ENCODE measurements at regions not wholly inside any gene's neighbourhood (a gene's known extent, or its start where the extent isn't known, plus 50 kb on each side); places are given as distances from the start of the nearest gene placed in this dataset.
"Not testable (repeated sequence)": the region's sequence is repeated elsewhere in the genome, so short reads cannot be mapped to it uniquely, and the experiment has no call there.

- DNase-seq (ENCODE audit: low read depth): no peak
These were observed 52.4 kb downstream of the ELAPOR2 start for GRCh38 chr7:87007038-87007437.

GRCh38 chr7:87004956-87005355 lies 54.5 kb downstream of the ELAPOR2 start:
- no peak for DNase-seq (ENCODE audit: low read depth)

GRCh38 chr7:87003872-87004798 lies 55.3 kb downstream of the ELAPOR2 start:
- DNase-seq (ENCODE audit: low read depth): no peak

DNA sequence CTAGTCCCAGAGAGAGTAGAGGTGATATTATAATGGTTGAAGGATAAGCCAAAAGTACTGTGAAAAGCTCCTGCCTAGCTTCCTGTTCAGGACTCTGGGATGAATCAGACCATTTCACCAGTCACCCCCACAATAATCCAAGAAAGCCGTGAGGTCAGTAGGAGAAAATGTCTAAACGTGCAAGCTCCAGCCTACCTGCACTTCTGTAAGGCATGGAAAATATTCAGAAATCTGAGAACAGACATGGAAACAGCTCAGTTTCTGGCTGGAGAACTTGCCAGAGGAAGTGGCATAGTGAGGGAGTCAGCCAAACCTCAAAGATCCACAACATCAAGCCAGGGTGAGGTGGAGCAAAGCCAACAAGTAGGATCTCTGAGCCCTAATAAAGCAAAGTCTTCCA lies 58.2 kb downstream of the ELAPOR2 start:
- peak; percentile 64 for DNase-seq (ENCODE audit: low read depth)

DNA sequence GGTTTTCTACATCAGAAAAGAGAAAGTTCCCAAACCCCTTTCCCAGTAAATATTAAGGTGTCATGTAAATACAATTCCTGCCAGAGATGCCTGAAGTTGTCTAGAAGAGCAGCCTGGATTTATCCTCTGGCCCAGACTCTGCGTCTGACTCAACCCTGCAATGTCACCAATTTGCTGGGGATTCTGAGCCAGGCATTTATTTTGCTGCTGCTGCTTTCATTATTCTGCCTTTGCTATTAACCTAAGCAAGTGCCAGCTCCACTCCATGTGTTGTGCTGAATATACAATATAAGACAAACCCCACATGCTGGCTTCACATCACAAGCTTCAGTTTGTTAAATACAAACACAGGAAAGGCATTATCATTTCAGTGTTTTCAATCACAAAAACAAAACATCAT lies 59.1 kb downstream of the ELAPOR2 start:
- DNase-seq (ENCODE audit: low read depth): peak; percentile 3

DNA sequence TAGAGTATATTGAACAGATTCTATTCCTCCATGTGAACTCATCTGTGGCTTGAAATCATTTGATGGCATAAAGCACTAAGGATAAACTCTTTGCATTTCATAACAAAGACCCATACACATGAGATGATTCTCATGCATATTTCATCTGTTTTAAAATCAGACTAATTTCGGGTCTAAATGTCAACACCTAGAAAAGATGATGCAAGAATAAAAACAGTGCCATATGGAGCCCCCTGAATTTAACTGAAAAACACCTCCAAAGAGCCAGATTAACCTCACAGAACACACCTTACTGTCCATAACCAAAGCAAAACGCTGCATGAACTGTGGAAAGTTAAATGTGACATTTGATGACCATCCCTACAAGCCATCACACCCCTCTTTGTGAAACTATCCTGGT lies 59.7 kb downstream of the ELAPOR2 start:
- no peak for DNase-seq (ENCODE audit: low read depth)

- DNase-seq (ENCODE audit: low read depth): no peak
These were observed 63.6 kb downstream of the ELAPOR2 start for GRCh38 chr7:86995814-86996213.

DNA sequence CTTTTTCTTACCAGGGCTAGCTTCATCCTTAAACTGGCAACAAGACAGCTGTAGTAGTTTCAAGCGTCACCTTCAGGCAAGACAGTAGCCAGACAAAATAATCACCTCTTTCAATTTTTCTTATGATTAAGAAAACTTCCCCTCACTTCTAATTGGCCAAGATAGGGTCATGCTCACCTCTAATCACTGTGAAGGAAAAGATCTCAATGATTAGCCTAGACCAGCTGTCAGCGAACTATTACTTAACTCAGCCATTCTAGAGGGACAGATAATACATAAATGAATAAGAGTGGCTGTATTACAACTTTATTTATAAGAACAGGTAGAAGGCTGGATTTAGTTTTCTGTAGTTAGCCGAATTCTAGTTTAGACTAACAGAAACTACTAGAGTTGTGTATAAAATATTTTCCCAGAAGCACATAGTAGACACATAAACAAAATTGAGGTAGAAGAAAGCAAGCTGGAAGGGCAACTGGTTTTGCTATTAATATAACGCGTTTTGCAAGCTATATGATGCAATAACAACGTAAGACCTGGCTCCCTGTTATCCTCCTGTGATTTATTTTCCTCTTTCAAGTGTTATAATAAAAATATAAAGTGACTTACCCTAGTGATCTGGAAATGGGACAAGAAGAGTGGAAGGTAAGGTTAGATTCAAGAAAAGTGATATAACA lies 64.3 kb downstream of the ELAPOR2 start:
- DNase-seq (ENCODE audit: low read depth): no peak

GRCh38 chr7:86991771-86992191 lies 67.7 kb downstream of the ELAPOR2 start:
- no peak for DNase-seq (ENCODE audit: low read depth)

GRCh38 chr7:86991093-86991769 lies 68.2 kb downstream of the ELAPOR2 start:
- DNase-seq (ENCODE audit: low read depth): no peak

DNA sequence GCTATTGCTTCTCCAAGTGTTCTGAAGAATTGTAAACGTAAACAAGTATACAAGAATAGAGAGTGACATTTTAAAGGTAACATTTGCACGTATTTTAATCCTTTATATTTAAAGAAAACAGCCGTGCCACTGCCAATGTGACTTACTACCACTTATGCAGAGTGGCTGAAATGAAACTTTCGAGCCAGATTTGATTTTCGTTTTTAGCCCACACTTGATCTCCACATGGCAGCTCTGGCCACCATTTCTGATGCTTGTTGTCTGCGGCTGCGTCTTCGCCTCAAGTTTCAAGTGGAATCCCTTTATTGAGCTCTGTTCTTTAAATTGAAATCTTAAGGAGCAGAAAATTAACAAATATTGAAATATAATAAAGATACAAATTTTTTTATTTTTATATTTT lies 70.0 kb downstream of the ELAPOR2 start:
- DNase-seq (ENCODE audit: low read depth): no peak

DNA sequence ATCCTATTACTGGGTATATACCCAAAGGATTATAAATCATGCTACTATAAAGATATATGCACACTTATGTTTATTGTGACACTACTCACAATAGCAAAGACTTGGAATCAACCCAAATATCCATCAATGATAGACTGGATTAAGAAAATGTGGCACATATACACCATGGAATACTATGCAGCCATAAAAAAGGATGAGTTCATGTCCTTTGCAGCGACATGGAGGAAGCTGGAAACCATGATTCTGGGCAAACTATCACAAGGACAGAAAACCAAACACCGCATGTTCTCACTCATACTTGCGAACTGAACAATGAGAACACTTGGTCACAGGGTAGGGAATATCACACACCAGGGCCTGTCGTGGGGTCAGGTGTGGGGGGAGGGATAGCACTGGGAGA lies 71.6 kb downstream of the ELAPOR2 start:
- not testable (repeated sequence) for DNase-seq (ENCODE audit: low read depth)

DNA sequence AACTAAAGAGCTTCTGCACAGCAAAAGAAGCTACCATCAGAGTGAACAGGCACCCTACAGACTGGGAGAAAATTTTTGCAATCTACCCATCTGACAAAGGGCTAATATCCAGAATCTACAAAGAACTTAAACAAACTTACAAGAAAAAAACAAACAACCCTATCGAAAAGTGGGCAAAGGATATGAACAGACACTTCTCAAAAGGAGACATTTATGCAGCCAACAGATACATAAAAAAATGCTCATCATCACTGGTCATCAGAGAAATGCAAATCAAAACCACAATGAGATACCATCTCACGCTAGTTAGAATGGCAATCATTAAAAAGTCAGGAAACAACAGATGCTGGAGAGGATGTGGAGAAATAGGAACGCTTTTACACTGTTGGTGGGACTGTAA lies 72.1 kb downstream of the ELAPOR2 start:
- DNase-seq (ENCODE audit: low read depth): not testable (repeated sequence)

DNA sequence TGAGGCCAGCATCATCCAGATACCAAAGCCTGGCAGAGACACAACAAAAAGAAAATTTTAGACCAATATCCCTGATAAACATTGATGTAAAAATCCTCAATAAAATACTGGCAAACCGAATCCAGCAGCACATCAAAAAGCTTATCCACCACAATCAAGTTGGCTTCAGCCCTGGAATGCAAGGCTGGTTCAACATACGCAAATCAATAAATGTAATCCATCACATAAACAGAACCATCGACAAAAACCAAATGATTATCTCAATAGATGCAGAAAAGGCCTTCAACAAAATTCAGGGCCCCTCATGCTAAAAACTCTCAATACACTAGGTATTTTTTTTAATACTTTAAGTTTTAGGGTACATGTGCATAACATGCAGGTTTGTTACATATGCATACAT lies 74.1 kb downstream of the ELAPOR2 start:
- DNase-seq (ENCODE audit: low read depth): not testable (repeated sequence)

- not testable (repeated sequence) for DNase-seq (ENCODE audit: low read depth)
These were observed 75.8 kb downstream of the ELAPOR2 start for GRCh38 chr7:86983654-86984053.

- not testable (repeated sequence) for DNase-seq (ENCODE audit: low read depth)
These were observed 77.5 kb downstream of the ELAPOR2 start for GRCh38 chr7:86981937-86982336.

GRCh38 chr7:86981127-86981526 lies 78.3 kb downstream of the ELAPOR2 start:
- no peak for DNase-seq (ENCODE audit: low read depth)

DNA sequence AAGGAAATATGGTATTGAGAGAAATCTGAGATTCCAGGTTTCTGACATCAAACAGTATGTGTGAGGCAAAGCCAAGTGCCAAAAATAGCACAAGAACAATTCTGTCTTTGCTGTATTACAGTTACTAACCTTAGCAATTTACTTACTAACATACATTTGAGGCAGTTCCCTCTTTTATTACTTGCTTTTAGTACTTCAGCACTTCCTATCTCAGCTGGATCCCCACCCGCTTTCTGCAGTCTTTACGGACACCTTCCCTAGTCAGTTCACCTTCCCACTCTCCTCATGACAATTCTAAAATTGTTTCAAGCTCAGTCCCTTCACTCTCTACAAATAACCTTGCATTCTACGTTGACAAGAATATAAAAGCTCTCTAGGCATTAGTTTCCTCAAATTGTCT lies 79.2 kb downstream of the ELAPOR2 start:
- DNase-seq (ENCODE audit: low read depth): no peak

- DNase-seq (ENCODE audit: low read depth): no peak
These were observed 80.5 kb downstream of the ELAPOR2 start for GRCh38 chr7:86978808-86979506.

- DNase-seq (ENCODE audit: low read depth): no peak
These were observed 82.5 kb downstream of the ELAPOR2 start for GRCh38 chr7:86976958-86977357.

- no peak for DNase-seq (ENCODE audit: low read depth)
These were observed 83.5 kb downstream of the ELAPOR2 start for GRCh38 chr7:86975914-86976313.

DNA sequence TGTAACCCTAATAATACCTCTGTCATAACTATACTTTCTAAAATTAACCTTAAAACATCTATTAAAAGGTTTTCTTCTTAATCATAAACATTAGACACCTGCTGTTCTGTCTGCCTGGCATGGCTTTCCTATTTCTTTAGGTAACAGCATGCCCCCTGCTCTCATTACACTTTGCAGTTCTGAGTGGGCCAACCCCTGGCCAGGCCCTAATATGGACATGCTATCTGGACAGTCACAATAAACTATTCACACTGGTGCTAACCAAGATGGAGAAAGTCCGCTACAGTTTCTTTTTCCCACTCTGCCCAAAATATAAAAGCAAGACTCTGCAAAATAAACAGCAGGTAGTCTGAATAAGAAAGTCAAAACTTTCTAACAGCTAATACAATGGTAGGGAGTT lies 84.0 kb downstream of the ELAPOR2 start:
- DNase-seq (ENCODE audit: low read depth): no peak

All from LHCN-M2 (cell line).